GM21619 (cell line): ENCODE measurements at regions not wholly inside any gene's neighbourhood (a gene's known extent, or its start where the extent isn't known, plus 50 kb on each side); places are given as distances from the start of the nearest gene placed in this dataset.

Experiments
- ATAC-seq: cut with Tn5 transposase; IDR thresholded peaks from one replicate; pipeline ENCODE4 v1.9.1; 2021; ENCODE audit not compliant: unreplicated experiment

DNA sequence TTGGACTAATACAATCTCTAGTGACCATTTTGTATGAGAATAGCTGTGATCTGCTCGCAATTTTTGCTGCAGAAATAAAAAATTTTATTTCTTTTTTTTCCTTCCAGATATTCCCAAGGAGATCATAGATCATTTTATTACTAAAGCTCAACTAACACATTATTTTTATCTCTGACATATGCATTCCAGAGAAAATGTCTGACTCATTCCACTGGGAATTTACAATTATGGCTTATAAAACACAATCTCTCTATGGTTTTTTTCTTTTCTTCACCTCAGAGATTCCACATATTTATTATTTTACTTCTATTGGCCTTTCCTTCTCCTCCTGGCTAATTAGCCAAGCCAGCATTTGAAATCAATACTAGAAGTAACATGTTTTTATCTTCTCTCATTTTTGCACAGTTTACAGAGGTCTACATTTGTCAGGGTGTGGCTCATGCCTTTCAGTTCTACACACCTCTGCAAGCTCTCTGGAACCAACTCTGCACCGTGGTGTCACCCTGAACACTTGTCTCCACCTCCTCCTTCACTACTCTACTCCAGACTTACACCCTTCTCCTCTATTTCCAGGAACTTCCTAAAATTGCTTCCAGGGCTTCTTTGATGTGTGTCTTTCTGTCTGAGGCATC, 59.8 kb upstream of the GPM6A start:
- ATAC-seq = no peak

DNA sequence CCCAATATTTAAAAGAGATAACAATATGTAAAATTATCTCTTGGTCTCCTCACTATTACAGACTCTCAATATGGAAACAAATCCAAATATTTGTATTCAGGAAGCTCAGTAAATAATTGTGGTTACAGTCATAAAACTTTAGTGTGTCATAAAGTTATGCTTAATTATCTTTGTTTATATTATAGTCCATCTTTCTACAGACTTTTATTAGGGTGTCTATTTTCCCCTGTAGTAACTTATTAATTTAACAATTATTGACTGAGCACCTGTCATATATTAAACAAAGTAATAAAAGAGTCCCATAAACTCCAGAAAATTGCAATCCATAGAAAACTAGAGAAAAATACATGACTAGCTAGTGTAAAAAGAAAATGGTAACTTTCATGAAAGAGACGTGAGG, 61.6 kb upstream of the GPM6A start:
- ATAC-seq = no peak

DNA sequence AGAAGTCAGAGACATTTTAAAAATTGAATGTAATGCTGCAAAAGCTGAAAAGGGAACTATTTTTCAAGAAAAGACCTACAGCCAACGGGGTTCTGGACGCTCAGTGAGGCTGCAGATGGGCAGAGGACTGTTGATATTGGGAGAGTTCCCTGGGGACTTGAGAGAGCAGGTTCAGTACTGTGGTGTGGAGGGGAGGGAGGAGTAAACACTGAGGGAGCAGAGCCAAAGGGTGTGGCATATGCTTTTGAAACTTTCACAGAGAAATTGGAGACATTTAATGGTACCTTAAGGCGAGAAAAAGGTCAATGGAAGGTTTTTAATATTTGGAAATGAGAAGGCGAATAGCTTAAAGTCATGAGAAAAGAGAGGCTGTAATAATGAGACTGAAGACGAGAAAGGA, 62.2 kb upstream of the GPM6A start:
- no peak for ATAC-seq

DNA sequence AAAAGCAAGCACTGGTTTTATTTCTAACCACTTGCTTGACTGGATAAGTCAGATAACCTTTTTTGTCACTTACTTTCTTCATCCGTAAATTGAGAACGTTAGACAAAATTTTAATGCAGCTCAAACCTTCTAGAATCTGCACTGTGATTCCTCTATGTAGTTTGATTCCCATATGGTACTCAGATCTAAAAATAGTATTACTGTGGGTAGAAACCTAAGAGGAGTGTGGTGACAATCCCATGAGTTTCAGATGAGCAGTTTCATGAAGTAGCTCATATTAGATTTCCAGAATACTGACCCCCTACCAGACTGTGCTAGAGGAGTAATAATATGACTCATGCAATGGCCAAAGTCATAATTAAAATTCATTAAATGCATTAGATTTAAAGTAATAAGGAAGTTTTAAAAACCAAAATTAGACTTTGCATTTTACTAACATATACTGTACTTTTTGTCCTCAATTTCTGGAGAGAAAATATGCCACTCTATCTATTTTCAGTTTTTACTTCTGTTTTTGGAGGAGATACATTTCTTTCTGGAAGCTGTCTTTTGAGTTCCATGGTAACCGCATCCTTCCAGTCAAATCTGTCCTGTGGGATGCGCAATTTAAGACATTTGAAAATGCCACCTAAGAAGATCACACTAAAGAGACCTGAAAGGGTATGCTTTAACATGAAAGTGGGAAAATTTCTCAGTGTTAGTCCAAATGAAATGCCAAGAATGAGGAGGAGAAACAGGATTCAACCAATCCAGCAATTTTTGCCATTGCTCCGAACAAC, 64.1 kb upstream of the GPM6A start:
- ATAC-seq = no peak

DNA sequence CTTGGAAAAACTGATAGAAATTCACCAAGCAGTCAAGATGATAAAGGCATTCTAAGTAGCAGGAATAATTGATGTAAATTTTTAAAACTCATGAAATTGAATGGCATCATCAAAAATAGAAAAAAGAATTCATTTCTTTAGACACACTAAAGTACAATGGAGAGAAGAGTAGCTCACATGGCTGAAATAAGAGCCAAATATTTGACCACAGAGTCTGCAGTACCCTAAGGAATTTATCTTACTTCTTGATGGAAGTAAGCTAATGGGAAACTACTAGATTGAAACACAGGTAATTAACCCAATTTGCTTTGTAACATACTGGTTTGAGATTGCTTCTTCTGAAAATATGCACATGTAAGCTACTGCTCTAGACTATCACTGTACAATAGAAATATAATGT, 70.8 kb upstream of the GPM6A start:
- no peak for ATAC-seq

DNA sequence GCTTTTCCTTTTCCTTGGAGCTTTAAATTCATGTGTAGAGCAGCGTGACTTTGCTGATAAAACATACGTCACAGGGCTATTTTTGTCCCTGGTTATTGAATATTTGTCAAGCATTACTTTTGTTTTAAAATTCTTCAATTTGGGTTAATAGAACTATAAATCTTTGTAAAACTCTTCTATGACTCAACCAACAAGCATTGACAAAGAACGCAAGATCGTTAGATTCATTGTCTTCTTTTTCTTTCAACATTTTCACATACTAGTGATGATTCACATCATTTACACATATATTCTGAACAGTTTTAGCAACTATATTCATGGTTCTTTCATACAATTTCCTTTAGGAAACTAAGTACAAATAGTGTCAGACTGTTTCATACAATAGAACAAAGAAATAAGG, 72.0 kb upstream of the GPM6A start:
- no peak for ATAC-seq

DNA sequence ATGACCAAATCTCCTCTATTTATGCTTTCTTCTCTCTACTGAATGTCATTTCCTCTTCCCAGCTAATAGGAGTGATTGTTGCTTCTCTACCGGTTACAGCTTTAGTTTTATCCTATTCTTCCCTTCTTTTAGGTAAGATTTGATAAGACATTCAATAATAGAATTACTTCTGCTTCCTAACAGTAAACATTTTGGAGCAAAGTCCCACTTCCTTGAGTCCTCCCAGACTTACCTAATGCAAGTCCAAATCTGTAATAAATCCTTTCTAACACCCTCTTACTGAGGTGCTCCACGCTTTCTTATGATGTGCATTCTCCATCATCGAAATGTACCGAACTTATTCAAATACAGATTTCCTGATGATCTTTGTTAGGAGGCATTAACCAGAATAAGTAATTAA, 79.2 kb upstream of the GPM6A start:
- ATAC-seq = no peak

DNA sequence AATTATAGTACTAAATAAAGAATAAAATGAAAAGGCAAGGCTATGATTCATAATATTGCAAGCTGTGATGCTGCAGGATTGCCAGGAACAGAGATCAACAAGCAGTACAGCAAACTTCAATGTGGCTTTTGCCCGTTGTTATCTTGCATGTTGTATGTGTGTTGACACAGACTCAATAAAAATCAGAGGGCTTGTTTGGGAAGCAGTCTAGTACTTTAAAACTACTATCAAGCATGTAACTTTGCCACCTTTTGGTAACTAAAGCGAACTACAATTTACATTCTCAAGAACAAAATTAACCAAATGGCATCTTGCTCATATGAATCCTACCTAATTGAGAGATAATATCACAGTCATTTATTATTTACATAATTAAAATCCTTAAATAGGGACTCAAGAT, 79.8 kb upstream of the GPM6A start:
- ATAC-seq = no peak

DNA sequence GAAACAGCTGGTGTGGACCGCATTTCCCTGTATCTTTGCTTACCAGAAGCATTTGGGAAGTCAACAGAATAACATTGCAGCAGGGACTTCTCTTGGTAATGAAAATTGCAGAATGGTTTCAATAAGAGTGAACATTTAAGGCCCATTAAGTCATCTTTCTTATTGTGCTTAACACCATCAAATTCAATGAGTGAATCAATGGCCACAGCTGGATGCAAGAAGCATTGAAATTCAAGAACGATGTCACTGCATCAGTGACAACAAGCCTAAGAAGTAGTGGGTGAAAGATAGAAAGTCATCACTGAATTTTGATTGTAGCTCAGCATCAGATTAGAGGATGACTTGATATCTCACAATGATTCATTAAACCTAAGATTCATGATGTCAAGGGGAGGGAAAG, 93.9 kb upstream of the GPM6A start:
- no peak for ATAC-seq

DNA sequence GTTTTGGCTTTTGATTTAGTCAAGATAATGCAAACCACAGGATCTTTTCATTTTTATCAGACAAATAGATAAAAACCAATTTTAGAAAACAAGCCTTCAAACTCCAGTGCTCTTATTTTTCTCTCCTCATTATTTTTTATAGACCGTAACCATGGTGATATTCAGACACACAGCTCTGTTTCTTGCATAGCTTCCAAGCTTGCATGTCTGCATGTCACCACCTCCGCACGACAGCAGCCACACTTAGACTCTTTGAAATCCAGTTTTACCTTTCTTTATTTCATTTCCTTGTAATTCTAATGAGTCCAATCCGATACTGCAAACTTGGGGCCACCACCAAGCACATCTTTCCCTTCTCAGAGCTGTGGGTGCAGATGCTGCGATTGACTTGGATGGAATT, 94.3 kb upstream of the GPM6A start:
- ATAC-seq = no peak

DNA sequence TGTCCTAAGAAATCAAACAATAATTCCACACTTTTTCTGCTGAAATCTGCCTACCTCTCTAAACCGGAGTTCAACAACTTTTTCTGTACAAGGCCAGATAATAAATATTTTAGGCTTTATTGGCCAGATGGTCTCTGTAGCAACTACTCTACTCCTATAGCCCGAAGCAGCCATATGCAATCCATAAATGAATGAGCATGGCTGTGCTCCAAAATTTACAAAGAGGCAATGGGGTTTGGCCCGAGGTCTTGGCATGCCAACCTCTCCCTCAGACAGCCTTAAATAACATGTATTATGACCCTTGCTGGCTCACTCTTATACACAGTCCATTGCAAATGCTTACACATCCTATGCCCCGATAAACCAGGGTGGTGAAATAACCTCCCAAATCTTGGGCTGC, 98.6 kb upstream of the GPM6A start:
- no peak for ATAC-seq

DNA sequence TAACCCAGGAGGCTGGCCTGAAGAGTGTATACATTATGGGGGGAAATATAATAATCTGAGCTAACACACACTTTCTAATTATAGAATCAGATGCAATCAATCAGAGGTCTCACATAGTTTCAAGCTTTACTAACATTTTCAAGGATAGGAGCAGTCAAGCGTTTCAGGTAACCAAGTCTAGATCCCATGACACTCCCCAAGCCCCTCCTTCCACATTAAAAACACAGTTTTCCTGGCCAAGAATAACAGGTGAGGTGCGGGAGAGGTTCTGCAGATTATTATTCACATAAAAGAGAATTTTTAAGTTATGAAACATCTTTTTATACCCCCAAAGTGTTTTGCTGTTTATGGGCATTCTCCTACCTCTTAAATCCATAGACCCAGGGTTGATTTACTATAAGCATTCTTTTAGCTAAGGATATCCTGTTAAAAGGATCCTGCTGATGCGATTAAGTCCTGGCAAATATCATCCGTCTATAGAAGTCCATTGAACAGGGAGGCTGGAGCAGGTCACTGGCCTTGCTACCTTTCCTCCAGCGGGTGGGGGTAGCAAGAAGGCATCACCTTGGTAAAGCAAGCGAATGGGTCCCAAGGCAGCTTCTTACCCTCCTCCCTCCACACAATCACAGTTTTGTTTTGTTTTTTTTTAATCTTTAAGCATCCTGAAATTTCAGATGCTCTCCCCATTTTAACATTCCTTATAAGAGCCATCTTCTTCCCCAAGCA, 104.7 kb upstream of the GPM6A start:
- ATAC-seq = no peak

DNA sequence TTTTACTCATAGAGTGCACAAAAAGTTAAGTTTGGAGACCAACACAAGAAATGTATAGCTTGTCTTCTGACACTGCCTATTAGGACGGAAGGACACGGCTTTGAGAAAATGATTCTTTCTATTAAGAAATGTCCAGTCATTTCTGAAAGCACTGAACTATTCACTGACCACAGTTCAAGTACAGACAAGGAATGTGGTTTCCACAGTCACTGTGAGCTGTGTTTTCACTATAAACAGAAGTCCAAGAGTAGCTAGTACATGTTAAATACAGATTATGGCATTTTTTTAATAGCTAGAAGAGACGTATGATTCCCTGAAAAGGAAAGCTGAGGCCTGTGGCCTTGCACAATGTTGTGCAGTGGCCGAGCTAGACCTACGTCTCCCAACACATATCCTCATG, 115.1 kb upstream of the GPM6A start:
- ATAC-seq = no peak

DNA sequence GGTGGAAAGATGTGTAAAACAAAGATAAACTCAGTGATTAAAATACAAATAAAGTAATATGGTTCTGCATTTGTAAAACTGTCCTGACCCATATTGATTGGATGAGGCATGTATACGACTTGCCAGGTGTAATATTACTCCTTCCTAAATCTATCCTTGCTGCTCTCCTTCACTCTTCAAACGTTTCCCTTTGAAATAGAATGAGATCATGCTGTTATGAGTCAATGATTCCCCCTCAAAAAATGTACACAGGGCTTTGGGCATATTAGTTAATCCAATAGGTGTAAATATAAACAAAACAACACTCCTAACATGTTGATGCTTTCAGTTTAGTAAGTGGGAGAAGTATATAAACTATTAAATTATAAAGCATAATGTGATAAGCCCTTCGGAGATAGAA, 117.4 kb upstream of the GPM6A start:
- ATAC-seq = no peak

DNA sequence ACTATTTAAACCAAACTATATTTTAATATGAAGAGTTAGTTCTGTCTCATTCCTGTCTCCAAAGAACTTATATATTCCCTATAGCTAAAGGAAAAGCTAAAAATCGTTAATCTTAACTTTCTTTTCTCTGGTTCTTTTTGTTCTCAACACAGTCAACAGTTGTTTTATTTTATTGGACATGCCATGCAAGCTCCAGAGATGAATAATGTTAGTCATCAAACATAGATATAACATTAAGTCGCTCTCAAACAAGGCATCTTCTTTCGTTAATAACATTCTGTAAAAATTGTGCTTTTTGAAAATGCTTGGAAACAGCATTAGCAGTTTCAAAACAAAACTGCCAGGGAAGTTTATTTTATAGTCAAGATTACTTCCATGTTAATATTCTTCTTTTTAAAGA, 117.9 kb upstream of the GPM6A start:
- no peak for ATAC-seq

DNA sequence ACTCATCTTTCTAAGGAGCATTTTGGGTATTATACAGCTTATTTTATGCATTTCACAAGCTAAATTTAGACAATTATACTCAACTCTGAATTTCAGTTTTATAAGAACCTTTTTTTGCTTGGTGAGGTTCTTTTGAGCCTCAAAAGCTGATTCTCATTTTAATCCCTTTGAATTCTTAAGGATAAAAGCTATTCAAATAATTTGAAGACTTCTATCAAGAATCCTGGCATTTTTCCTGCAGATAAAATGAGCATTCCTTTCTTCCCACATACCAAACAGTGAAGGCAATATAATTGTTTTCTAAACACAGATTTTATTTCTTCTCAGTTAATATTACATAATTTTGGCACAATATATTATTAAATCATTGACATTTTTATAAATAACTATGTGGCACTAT, 118.4 kb upstream of the GPM6A start:
- ATAC-seq = no peak

DNA sequence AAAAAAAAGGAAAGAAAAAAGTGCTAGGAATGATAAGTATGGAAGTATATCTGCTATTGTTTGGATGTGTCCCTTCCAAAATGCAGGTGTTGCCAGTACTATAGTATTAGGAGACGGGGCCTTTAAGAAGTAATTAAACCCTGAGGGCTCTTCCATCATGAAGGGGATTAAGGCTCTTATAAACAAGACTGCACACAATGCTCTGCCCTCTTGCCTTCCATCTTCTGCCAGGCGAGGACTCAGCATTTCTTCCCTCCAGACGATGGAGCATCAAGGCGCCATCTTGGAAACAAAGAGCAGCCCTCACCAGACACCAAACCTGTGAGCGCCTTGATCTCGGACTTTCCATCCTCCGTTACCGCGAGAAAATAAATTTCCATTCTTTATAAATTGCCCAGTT, 120.1 kb upstream of the GPM6A start:
- ATAC-seq = no peak

DNA sequence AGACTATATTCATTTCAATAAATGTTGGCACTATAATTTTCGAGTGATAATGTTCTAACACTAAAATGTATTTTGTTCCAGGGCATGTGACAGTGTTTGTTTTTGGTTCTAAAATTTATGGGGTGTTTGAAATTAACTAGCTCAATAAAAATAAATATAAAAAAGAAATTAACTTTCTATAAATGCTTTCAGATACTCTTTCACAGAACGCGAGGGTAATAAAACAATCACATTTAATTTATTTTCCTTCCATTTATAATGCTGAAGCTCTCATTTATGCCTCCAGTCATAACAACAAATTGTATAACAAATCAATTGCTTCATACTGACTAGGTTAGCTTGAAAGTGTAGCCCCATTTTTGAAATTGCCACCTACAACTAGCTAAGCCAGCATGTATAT, 122.4 kb upstream of the GPM6A start:
- ATAC-seq = no peak

DNA sequence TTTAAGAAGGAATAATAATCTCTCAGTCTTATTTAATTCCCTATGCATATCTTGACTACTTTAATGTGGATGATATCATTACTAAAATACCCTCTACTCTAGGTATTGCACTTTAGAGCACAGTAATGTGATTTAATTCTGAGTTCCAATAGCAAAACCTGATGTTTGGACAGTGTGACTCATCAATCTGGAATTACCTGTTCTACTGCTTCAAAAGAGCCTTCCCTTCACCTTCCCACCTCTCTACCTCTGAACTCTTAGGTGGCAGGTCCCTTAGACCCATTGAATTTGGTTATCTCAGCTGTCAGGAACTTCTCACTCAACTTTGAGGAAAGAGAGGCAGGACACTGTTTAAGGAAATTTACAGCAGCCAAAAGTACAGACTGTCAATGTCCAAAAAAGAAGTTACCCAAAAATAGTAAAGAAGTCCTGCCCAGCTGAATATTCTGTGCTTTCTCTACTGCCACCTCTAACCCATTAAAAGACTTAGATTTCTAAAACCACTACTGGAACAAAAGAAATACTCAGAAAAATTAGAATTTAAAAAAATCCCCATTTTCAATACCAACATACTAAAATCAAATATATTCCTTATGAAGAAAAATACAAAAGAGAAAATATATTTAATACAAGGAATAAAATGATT, 123.1 kb upstream of the GPM6A start:
- no peak for ATAC-seq

DNA sequence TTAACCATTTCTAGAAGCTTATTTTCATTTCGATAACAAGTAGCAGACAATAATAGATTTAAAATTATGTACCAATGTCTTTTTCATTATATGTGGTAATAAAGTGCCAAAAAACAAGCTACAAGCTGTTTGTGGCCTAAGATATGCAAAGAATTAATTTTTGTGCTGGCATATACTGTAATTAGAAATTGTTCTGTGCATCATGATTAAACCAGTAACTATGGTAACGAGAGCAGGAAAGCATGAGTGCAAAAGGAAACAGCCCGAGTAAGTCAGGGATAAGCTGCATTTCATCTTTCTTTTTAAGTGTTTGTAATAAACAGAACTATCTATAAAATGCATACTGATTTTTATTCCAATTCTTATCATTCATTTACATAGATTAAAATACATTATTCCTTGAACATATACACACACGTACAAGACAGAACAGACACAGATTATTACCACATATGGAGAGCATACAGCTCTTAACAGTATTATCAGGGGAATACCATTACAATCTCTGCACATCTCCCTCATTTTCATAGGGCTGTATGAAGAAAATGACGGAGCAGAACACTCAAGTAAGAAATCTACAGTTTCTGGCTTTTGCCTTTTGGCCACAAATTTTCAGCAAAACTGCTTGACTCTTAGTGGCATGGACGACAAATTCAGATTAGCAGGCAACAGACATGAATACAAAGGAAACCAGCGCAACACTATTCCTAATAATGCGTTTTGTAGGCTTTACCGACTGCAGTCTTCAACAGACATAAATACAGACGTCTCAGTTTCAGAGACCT, 121.3 kb upstream of the WDR17 start:
- no peak for ATAC-seq

DNA sequence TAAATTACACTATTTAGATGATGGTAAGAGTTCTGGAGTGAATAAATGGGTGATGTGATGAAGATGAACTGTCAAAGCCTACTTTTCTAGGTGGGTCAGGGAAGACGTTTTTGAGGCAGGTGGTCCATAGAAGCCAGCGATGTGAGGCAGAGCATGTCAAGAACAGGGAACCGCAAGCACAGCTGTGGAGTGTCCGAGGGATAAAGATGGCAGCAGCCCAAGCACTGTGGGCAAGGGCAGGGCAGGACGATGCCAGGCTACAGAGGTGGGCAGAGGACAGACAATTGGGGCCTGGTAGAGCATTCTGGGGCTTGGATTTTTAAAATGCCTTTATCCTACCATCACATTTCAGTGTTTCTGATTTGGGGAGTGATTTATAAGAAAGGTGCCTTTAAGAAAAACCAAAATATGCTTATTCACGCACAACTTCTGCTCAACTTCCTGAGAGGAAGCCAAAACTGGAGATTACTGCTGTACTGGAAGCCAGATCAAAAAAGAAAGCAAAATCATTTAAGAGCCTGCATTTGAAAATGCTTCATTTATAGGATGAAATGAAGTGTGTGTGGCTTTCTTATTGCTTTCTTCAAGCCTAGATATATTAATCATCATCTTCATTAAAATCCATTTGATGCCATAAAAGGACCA, 119.0 kb upstream of the WDR17 start:
- ATAC-seq = no peak
